IPS-15b (cell line): ENCODE measurements at regions not wholly inside any gene's neighbourhood (a gene's known extent, or its start where the extent isn't known, plus 50 kb on each side); places are given as distances from the start of the nearest gene placed in this dataset.

ENCODE experiments used
- H3K27me3 ChIP-seq: one replicate; pipeline ENCODE4 v1.6.1; 2013; ENCODE audit warnings: low read length; ENCODE audit not compliant: control insufficient read depth, insufficient read depth
- H3K36me3 ChIP-seq: one replicate; pipeline ENCODE4 v1.6.1; 2013; ENCODE audit warnings: low read length; ENCODE audit not compliant: control insufficient read depth, insufficient read depth
- H3K4me1 ChIP-seq: one replicate; pipeline ENCODE4 v1.6.1; 2013; ENCODE audit warnings: mild to moderate bottlenecking, low read length; ENCODE audit not compliant: control insufficient read depth, insufficient read depth
- H3K4me3 ChIP-seq: one replicate; pipeline ENCODE4 v1.5.1; 2013; ENCODE audit warnings: low read depth, low read length
- H3K9ac ChIP-seq: one replicate; pipeline ENCODE4 v1.6.1; 2013; ENCODE audit warnings: low read depth, mild to moderate bottlenecking, low read length
- H3K9me3 ChIP-seq: one replicate; pipeline ENCODE4 v1.6.1; 2013; ENCODE audit warnings: mild to moderate bottlenecking, low read length; ENCODE audit not compliant: control insufficient read depth, insufficient read depth

GRCh38 chr4:79796948-79797347, 276.1 kb downstream of the ANTXR2 start:
- Histone ChIP-seq H3K36me3 (no peaks in the 10 kb centered on the region), H3K4me1 (no peaks in the 10 kb centered on the region), H3K4me3 (no peak overlapping the region), H3K9me3 (no peaks in the 10 kb centered on the region), H3K9ac (no peak overlapping the region), H3K27me3 (no peaks in the 10 kb centered on the region)

DNA sequence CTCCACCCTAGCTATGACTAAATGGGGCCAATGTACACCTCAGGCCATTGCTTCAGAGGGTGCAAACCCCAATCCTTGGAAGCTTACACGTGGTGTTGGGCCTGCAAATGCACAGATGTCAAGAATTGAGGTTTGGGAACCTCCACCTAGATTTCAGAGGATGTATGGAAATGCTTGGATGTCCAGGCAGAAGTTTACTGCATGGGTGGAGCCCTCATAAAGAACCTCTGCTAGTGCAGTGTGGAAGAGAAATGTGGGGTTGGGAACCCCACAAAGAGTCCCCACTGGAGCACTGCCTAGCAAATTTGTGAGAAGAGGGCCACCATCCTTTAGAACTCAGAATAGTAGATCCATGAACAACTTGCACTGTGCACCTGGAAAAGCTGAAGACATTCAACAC, 284.1 kb downstream of the ANTXR2 start:
- Histone ChIP-seq H3K9ac (no peak overlapping the region), H3K36me3 (no peaks in the 10 kb centered on the region), H3K4me3 (no peak overlapping the region), H3K4me1 (no peaks in the 10 kb centered on the region), H3K9me3 (peaks cover 8% of the 10 kb centered on the region), H3K27me3 (no peaks in the 10 kb centered on the region)

- no peaks in the 10 kb centered on the region for H3K4me1 ChIP-seq
- no peak overlapping the region for H3K9ac ChIP-seq
- H3K4me3 ChIP-seq: no peak overlapping the region
- no peaks in the 10 kb centered on the region for H3K9me3 ChIP-seq
- H3K36me3 ChIP-seq: no peaks in the 10 kb centered on the region
- H3K27me3 ChIP-seq: no peaks in the 10 kb centered on the region
Observed at GRCh38 chr4:79780129-79780528, 292.9 kb downstream of the ANTXR2 start.

DNA sequence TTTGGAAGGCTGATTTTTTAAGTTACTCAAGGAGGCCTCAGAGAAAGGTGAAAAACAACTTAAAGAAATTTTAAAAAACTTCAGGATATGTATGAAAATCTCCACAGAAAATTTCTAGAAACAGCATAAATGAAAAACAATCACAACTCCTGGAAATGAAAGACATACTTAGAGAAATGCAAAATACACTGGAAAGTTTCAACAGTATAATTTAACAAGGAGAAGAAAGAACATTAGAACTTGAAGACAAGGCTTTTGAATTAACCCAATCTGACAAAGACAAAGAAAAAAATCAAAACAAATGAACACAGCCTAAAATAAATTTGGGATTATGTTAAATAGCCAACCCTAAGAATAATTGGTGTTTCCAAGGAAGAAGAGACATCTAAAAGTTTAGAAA, 300.5 kb downstream of the ANTXR2 start:
- no peak overlapping the region for H3K4me3 ChIP-seq
- no peak overlapping the region for H3K9ac ChIP-seq
- H3K27me3 ChIP-seq: no peaks in the 10 kb centered on the region
- H3K4me1 ChIP-seq: no peaks in the 10 kb centered on the region
- H3K36me3 ChIP-seq: no peaks in the 10 kb centered on the region
- H3K9me3 ChIP-seq: peaks cover 3% of the 10 kb centered on the region

DNA sequence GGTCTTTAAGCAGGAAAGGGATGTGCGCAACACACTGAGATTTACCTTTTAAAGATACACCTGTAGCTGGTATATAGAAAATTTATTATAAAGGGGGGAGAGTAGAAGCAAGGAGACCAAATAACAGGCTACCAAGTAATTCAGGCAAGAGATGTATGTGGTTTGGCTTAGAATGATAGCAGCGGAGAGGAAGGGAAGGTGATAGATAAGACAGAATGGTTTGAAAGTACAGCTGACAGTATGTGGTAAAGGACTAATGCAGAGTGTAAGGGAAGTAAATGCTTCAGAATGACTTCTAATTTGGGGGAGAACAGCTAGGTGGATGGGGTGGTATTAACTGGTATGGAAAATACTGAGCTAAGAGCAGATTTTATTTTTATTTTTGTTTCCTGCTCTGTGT, 308.9 kb downstream of the ANTXR2 start:
- Histone ChIP-seq H3K4me3 (no peak overlapping the region), H3K9me3 (peaks cover 3% of the 10 kb centered on the region), H3K9ac (no peak overlapping the region), H3K27me3 (no peaks in the 10 kb centered on the region), H3K4me1 (no peaks in the 10 kb centered on the region), H3K36me3 (no peaks in the 10 kb centered on the region)

GRCh38 chr4:79763486-79764075, 309.4 kb downstream of the ANTXR2 start:
- Histone ChIP-seq H3K27me3 (no peaks in the 10 kb centered on the region), H3K9ac (no peak overlapping the region), H3K36me3 (no peaks in the 10 kb centered on the region), H3K9me3 (peaks cover 3% of the 10 kb centered on the region), H3K4me1 (no peaks in the 10 kb centered on the region), H3K4me3 (no peak overlapping the region)

GRCh38 chr4:79759793-79760192, 313.2 kb downstream of the ANTXR2 start:
- Histone ChIP-seq H3K4me1 (no peaks in the 10 kb centered on the region), H3K9ac (no peak overlapping the region), H3K27me3 (no peaks in the 10 kb centered on the region), H3K36me3 (no peaks in the 10 kb centered on the region), H3K4me3 (no peak overlapping the region), H3K9me3 (no peaks in the 10 kb centered on the region)

DNA sequence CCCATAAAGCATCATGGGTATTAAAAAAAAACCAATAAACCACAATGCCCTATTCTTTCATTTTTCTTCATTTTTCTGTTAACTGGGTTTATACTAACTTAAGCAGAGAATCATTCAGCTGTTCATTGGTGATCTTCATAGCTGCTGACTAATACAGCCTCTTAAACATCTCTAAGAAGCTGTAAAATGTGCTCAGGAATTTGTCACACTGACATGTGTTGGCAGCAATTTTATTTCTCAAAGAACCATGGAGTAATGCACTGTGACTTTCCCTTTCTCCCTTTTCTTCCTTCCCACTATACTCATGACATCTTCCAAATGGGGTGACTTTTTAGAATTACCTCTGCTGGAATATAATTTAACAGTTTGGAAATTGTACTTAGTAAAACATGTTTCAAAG, 315.4 kb downstream of the ANTXR2 start:
- Histone ChIP-seq H3K4me1 (no peaks in the 10 kb centered on the region), H3K36me3 (no peaks in the 10 kb centered on the region), H3K27me3 (no peaks in the 10 kb centered on the region), H3K4me3 (no peak overlapping the region), H3K9me3 (no peaks in the 10 kb centered on the region), H3K9ac (no peak overlapping the region)

GRCh38 chr4:79756140-79756895, 316.7 kb downstream of the ANTXR2 start:
- Histone ChIP-seq H3K4me1 (no peaks in the 10 kb centered on the region), H3K4me3 (no peak overlapping the region), H3K9me3 (no peaks in the 10 kb centered on the region), H3K9ac (no peak overlapping the region), H3K36me3 (no peaks in the 10 kb centered on the region), H3K27me3 (no peaks in the 10 kb centered on the region)

GRCh38 chr4:79748835-79749234, 324.2 kb downstream of the ANTXR2 start:
- H3K9ac ChIP-seq: no peak overlapping the region
- no peak overlapping the region for H3K4me3 ChIP-seq
- no peaks in the 10 kb centered on the region for H3K9me3 ChIP-seq
- no peaks in the 10 kb centered on the region for H3K4me1 ChIP-seq
- H3K27me3 ChIP-seq: no peaks in the 10 kb centered on the region
- H3K36me3 ChIP-seq: no peaks in the 10 kb centered on the region

GRCh38 chr4:79747252-79747651, 325.8 kb downstream of the ANTXR2 start:
- Histone ChIP-seq H3K36me3 (no peaks in the 10 kb centered on the region), H3K27me3 (no peaks in the 10 kb centered on the region), H3K4me1 (no peaks in the 10 kb centered on the region), H3K4me3 (no peak overlapping the region), H3K9me3 (no peaks in the 10 kb centered on the region), H3K9ac (no peak overlapping the region)

GRCh38 chr4:79743014-79743413, 330.0 kb downstream of the ANTXR2 start:
- H3K9me3 ChIP-seq: no peaks in the 10 kb centered on the region
- H3K4me1 ChIP-seq: no peaks in the 10 kb centered on the region
- no peaks in the 10 kb centered on the region for H3K27me3 ChIP-seq
- H3K9ac ChIP-seq: no peak overlapping the region
- no peak overlapping the region for H3K4me3 ChIP-seq
- H3K36me3 ChIP-seq: no peaks in the 10 kb centered on the region
